ENCODE measurements at regions not wholly inside any gene's neighbourhood (a gene's known extent, or its start where the extent isn't known, plus 50 kb on each side); places are given as distances from the start of the nearest gene placed in this dataset.

- TF ChIP-seq CTCF (IDR thresholded peaks at IDR 0.05; ENCODE audit: insufficient read depth, low read length) (no peak), GABPA (IDR thresholded peaks at IDR 0.05; ENCODE audit: low read depth) (no peak)
These were observed 175.4 kb upstream of the SYT13 start for GRCh38 chr11:45461514-45461913.

Measured in HL-60 (cell line).